ENCODE measurements at regions not wholly inside any gene's neighbourhood (a gene's known extent, or its start where the extent isn't known, plus 50 kb on each side); places are given as distances from the start of the nearest gene placed in this dataset.

DNA sequence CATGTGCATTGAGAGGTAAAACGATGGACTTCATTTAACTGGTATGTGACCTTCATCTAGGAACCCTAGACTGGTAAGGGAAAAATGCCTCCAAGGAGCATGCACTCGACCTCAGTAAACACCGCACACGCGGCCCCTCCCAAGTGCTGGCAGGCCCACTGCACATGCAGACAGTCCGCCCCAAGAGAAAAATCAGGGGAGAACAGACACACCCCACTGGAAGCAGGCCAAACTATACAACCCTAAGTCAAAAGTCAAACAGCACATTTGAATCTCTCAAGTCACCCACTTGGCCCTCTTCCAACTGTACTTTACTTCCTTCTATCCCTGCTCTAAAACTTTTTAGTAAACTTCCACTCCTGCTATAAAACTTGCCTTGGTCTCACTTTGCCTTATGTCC, 250.1 kb upstream of the HES1 start:
- H3F3A ChIP-seq (ENCODE audit: insufficient read depth, low read length, poor library complexity, severe bottlenecking), result no peaks in the 10 kb centered on the region
- H4K20me1 ChIP-seq (ENCODE audit: insufficient read depth), result no peaks in the 10 kb centered on the region
- no peak overlapping the region for H3K4me2 ChIP-seq (ENCODE audit: low read length)
- H3K9me3 ChIP-seq (ENCODE audit: low read length), result no peaks in the 10 kb centered on the region
- H3K4me3 ChIP-seq (ENCODE audit: low read length), result no peak overlapping the region
- no peaks in the 10 kb centered on the region for H3K36me3 ChIP-seq (ENCODE audit: insufficient read depth, low read length)
- H3K27me3 ChIP-seq (ENCODE audit: insufficient read depth, low read depth, low read length), result no peaks in the 10 kb centered on the region
- H3K27ac ChIP-seq (ENCODE audit: low read length), result no peak overlapping the region
- TF ChIP-seq RAD21 (conservative IDR thresholded peaks at IDR 0.05), result no peak
- TF ChIP-seq, protein P1, sequence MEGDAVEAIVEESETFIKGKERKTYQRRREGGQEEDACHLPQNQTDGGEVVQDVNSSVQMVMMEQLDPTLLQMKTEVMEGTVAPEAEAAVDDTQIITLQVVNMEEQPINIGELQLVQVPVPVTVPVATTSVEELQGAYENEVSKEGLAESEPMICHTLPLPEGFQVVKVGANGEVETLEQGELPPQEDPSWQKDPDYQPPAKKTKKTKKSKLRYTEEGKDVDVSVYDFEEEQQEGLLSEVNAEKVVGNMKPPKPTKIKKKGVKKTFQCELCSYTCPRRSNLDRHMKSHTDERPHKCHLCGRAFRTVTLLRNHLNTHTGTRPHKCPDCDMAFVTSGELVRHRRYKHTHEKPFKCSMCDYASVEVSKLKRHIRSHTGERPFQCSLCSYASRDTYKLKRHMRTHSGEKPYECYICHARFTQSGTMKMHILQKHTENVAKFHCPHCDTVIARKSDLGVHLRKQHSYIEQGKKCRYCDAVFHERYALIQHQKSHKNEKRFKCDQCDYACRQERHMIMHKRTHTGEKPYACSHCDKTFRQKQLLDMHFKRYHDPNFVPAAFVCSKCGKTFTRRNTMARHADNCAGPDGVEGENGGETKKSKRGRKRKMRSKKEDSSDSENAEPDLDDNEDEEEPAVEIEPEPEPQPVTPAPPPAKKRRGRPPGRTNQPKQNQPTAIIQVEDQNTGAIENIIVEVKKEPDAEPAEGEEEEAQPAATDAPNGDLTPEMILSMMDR (IDR thresholded peaks at IDR 0.05; ENCODE audit: poor library complexity, severe bottlenecking), result no peak
- no peak for TF ChIP-seq MXI1 (conservative IDR thresholded peaks at IDR 0.05; ENCODE audit: poor library complexity, severe bottlenecking)
- TF ChIP-seq TAF1 (IDR thresholded peaks at IDR 0.05; ENCODE audit: low read depth), result no peak
- TF ChIP-seq, protein P2, sequence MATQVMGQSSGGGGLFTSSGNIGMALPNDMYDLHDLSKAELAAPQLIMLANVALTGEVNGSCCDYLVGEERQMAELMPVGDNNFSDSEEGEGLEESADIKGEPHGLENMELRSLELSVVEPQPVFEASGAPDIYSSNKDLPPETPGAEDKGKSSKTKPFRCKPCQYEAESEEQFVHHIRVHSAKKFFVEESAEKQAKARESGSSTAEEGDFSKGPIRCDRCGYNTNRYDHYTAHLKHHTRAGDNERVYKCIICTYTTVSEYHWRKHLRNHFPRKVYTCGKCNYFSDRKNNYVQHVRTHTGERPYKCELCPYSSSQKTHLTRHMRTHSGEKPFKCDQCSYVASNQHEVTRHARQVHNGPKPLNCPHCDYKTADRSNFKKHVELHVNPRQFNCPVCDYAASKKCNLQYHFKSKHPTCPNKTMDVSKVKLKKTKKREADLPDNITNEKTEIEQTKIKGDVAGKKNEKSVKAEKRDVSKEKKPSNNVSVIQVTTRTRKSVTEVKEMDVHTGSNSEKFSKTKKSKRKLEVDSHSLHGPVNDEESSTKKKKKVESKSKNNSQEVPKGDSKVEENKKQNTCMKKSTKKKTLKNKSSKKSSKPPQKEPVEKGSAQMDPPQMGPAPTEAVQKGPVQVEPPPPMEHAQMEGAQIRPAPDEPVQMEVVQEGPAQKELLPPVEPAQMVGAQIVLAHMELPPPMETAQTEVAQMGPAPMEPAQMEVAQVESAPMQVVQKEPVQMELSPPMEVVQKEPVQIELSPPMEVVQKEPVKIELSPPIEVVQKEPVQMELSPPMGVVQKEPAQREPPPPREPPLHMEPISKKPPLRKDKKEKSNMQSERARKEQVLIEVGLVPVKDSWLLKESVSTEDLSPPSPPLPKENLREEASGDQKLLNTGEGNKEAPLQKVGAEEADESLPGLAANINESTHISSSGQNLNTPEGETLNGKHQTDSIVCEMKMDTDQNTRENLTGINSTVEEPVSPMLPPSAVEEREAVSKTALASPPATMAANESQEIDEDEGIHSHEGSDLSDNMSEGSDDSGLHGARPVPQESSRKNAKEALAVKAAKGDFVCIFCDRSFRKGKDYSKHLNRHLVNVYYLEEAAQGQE (IDR thresholded peaks at IDR 0.05; ENCODE audit: borderline replicate concordance), result no peak
- TF ChIP-seq EZH2 (IDR thresholded peaks at IDR 0.05; ENCODE audit: borderline replicate concordance, insufficient read depth, low read length, poor library complexity, severe bottlenecking), result no peak
- no peak for TF ChIP-seq SMC3 (conservative IDR thresholded peaks at IDR 0.05; ENCODE audit: poor library complexity)
- no peak for TF ChIP-seq EP300 (conservative IDR thresholded peaks at IDR 0.05; ENCODE audit: poor library complexity, severe bottlenecking)
- no peak for TF ChIP-seq POLR2AphosphoS5 (IDR thresholded peaks at IDR 0.05)
- H3K9me2 ChIP-seq (ENCODE audit: insufficient read depth, low read length), result no peaks in the 10 kb centered on the region
- H3K79me2 ChIP-seq (replicated peaks; ENCODE audit: insufficient read depth, low read length), result no peaks in the 10 kb centered on the region
- no peak overlapping the region for H2AFZ ChIP-seq (ENCODE audit: low read depth, low read length)
- H3K9ac ChIP-seq (ENCODE audit: low read length), result no peak overlapping the region

DNA sequence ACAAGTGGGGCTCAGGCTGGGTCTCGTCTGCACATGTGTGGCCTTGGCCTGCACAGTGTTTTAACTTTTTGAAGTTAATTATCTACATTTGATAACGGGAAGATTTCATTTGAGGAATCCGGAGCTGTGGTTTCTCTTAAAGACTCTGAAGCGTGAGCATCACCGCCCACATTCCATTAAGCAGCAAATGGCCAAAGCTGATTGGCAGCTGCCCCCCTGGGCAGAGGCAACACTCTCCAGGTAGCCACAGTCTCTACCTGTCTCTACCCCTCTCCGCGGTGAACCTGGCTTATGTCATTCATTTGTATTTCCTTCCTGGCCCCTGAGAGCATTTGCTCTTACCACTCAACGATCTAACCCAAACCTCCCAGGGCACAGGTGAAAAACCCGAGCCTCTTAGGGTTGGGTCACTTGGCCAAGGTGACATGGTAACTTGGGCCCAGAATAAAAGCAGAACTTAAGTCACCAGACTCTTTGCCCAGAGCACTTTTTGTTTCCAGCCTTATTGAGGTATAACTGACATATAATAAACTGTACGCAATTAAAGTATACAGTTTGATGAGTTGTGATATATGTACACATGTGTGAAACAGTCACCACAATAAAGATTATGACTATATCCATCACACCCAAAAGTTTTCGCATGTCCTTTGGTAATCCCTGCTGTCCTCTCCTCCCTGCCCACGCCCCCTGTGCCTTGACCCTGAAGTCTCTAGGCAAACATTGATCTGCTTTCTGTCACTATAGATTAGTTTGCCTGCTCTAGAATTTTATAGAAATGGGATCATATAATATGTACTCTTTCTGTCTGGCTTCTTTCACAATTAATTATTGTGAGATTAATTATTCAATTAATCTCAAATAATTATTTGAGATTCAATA, 245.7 kb upstream of the HES1 start:
- Histone ChIP-seq H3K36me3 (ENCODE audit: insufficient read depth, low read length) (no peaks in the 10 kb centered on the region), H3K79me2 (replicated peaks; ENCODE audit: insufficient read depth, low read length) (no peaks in the 10 kb centered on the region), H3K9me3 (ENCODE audit: low read length) (no peaks in the 10 kb centered on the region), H3K4me2 (ENCODE audit: low read length) (no peak overlapping the region), H2AFZ (ENCODE audit: low read depth, low read length) (no peak overlapping the region), H3K4me3 (ENCODE audit: low read length) (no peak overlapping the region), H3K27ac (ENCODE audit: low read length) (no peak overlapping the region), H3K9ac (ENCODE audit: low read length) (no peak overlapping the region), H3K9me2 (ENCODE audit: insufficient read depth, low read length) (no peaks in the 10 kb centered on the region), H4K20me1 (ENCODE audit: insufficient read depth) (no peaks in the 10 kb centered on the region), H3K27me3 (ENCODE audit: insufficient read depth, low read depth, low read length) (no peaks in the 10 kb centered on the region), H3F3A (ENCODE audit: insufficient read depth, low read length, poor library complexity, severe bottlenecking) (no peaks in the 10 kb centered on the region)
- no peak for TF ChIP-seq EP300 (conservative IDR thresholded peaks at IDR 0.05; ENCODE audit: poor library complexity, severe bottlenecking)
- no peak for TF ChIP-seq TAF1 (IDR thresholded peaks at IDR 0.05; ENCODE audit: low read depth)
- no peak for TF ChIP-seq EZH2 (IDR thresholded peaks at IDR 0.05; ENCODE audit: borderline replicate concordance, insufficient read depth, low read length, poor library complexity, severe bottlenecking)
- TF ChIP-seq MXI1 (conservative IDR thresholded peaks at IDR 0.05; ENCODE audit: poor library complexity, severe bottlenecking), result no peak
- TF ChIP-seq, protein P2 (IDR thresholded peaks at IDR 0.05; ENCODE audit: borderline replicate concordance), result no peak
- no peak for TF ChIP-seq RAD21 (conservative IDR thresholded peaks at IDR 0.05)
- TF ChIP-seq SMC3 (conservative IDR thresholded peaks at IDR 0.05; ENCODE audit: poor library complexity), result no peak

Measured in neural cell (in vitro differentiated cells).